WI38 (cell line): ENCODE measurements at regions not wholly inside any gene's neighbourhood (a gene's known extent, or its start where the extent isn't known, plus 50 kb on each side); places are given as distances from the start of the nearest gene placed in this dataset.

Experiments used
- H3K4me3 ChIP-seq: 2 replicates; pipeline ENCODE4 v1.5.1; 2011; ENCODE audit warnings: low read depth, mild to moderate bottlenecking, control low read depth, low read length
- CTCF ChIP-seq: IDR thresholded peaks from 2 replicates; pipeline ENCODE4 v1.5.1; 2012; ENCODE audit warnings: low read depth, mild to moderate bottlenecking, control low read depth, low read length

DNA sequence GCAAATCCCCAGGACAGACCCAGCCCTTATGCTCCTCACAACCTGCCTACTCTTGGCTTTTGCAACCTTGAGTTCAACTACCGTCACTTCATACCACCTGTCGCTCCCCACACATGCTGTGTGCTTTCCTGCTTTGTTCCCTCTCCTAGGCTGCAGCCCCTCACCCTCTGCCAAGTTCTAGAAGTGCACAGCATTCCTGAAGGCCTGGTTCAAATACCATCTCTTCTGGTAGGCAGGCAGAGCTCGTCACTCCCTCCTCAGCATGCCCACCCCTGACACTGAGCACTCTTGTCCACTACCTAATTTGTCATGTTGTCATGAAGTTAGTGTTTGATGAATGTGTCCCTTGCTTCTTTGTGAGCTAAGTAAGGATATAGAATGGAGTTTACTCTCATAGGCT lies 129.6 kb downstream of the SEMA6D start:
- no peak for TF ChIP-seq CTCF
- no peak overlapping the region for H3K4me3 ChIP-seq

- TF ChIP-seq CTCF, result no peak
- H3K4me3 ChIP-seq, result no peak overlapping the region
These were observed 138.8 kb downstream of the SEMA6D start for GRCh38 chr15:47856071-47856470.

GRCh38 chr15:47857014-47857775 lies 139.9 kb downstream of the SEMA6D start:
- H3K4me3 ChIP-seq, result no peak overlapping the region
- TF ChIP-seq CTCF, result no peak

DNA sequence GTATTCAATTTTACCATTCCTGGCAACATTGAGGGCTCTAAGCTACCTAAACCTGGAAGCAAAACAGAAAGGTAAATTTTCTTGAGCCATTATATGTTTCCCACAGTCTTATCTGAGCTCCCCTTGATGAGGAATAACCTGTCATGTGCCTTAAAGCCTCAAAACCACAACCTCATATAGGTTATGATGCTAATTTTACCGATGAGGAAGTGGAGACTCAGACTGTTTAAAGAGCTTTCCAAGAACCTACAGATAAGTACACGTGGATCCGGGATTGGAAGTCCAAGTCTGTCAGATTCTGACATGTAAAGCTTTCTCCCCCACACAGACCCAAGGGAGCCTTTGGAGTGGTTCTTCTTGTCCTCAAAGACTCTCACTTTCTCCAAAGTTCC lies 140.5 kb downstream of the SEMA6D start:
- no peak overlapping the region for H3K4me3 ChIP-seq
- TF ChIP-seq CTCF, result no peak

- no peak overlapping the region for H3K4me3 ChIP-seq
- no peak for TF ChIP-seq CTCF
These were observed 144.0 kb downstream of the SEMA6D start for GRCh38 chr15:47861111-47861903.

GRCh38 chr15:47862402-47862801 lies 145.1 kb downstream of the SEMA6D start:
- no peak for TF ChIP-seq CTCF
- H3K4me3 ChIP-seq, result no peak overlapping the region

GRCh38 chr15:47866446-47866845 lies 149.1 kb downstream of the SEMA6D start:
- TF ChIP-seq CTCF, result no peak
- no peak overlapping the region for H3K4me3 ChIP-seq
